K562 (cell line): ENCODE measurements at regions not wholly inside any gene's neighbourhood (a gene's known extent, or its start where the extent isn't known, plus 50 kb on each side); places are given as distances from the start of the nearest gene placed in this dataset.
A peak's percentile ranks its signal among the peaks of the same experiment; 100 is the strongest.

Source experiments
- ATAC-seq: fragments of 200-7000 bp; cut with Tn5 transposase; 3 replicates; pipeline ENCODE4 v1.9.1; 2020; ENCODE audit warnings: moderate library complexity
- BruUV-seq: library from RNA; stranded (reverse); fragments of 400-500 nt; replicated peaks from 2 replicates; lab custom pipeline; 2021; lab: Mats Ljungman, UMichigan
- CTCF ChIA-PET: fragments of 300-600 bp; formaldehyde crosslinking; extraction: SDS; loops from one replicate; lab custom pipeline; 2021; ENCODE audit warnings: low intra/inter-chr PET ratio; lab: Yijun Ruan, JAX
- POLR2A ChIA-PET: fragments of 300-600, 350-650 bp; sonication (Branson Sonifier 250); formaldehyde crosslinking; extraction: SDS; loops from one replicate; lab custom pipeline; 2021; ENCODE audit warnings: antibody characterized with exemption, inconsistent platforms; lab: Yijun Ruan, JAX
- DNase-seq, 4 experiments: peaks; one replicate each; pipeline versions ENCODE4 v3.0.0 to v3.0.0-alpha.2; 2011 to 2018; ENCODE audit warnings: low spot score in 3 of 4, mixed read lengths in 3 of 4; ENCODE audit errors: extremely low read depth in 1 of 4
- FAIRE-seq: peaks from 2 replicates; lab custom pipeline; 2011; peaks lifted over from hg19 to GRCh38; lab: Jason Lieb, UNC
- H2AFZ ChIP-seq: 2 replicates; pipeline ENCODE4 v1.6.0; 2011; ENCODE audit warnings: low read depth, low read length, control low read depth, inconsistent platforms
- H3K27ac ChIP-seq: fragments of 200-600 bp; 3 replicates; pipeline ENCODE4 v1.8.0; 2011; ENCODE audit warnings: low read depth, mild to moderate bottlenecking, control low read depth, inconsistent platforms, low read length, moderate library complexity, mixed read lengths; ENCODE audit errors: extremely low read depth
- H3K27me3 ChIP-seq, 2 experiments: fragments of 300-600 bp in 1 of 2; 2 replicates in 1 of 2; 3 replicates in 1 of 2; pipeline versions ENCODE4 v1.6.0 to v1.8.0; 2011; ENCODE audit warnings: inconsistent platforms in 2 of 2, low read length in 2 of 2, mild to moderate bottlenecking in 1 of 2, mixed read lengths in 1 of 2, moderate library complexity in 1 of 2; ENCODE audit not compliant: control insufficient read depth in 2 of 2, insufficient read depth in 2 of 2
- H3K36me3 ChIP-seq: fragments of 300-600 bp; 3 replicates; pipeline ENCODE4 v1.8.0; 2011; ENCODE audit warnings: mild to moderate bottlenecking, low read length, inconsistent platforms; ENCODE audit not compliant: control insufficient read depth, insufficient read depth
- H3K4me1 ChIP-seq, 2 experiments: fragments of 200-600 bp in 1 of 2; replicated peaks in 1 of 2; 2 replicates in 1 of 2; 3 replicates in 1 of 2; pipeline versions ENCODE4 v1.5.1 to v1.8.0; 2011; ENCODE audit warnings: inconsistent platforms in 2 of 2, low read length in 2 of 2, mild to moderate bottlenecking in 1 of 2, mixed read lengths in 1 of 2, moderate library complexity in 1 of 2; ENCODE audit not compliant: control insufficient read depth in 2 of 2, insufficient read depth in 2 of 2
- H3K4me2 ChIP-seq: 2 replicates; pipeline ENCODE4 v1.6.1; 2011; ENCODE audit warnings: low read length, control low read depth, inconsistent platforms, mixed read lengths; ENCODE audit not compliant: insufficient read depth
- H3K4me3 ChIP-seq: fragments of 200-600 bp; sonication (generic), shearing (Covaris generic); 2 replicates; pipeline ENCODE4 v1.5.1; 2016; ENCODE audit warnings: control low read depth, inconsistent platforms
- H3K79me2 ChIP-seq: fragments of 200-600 bp; 3 replicates; pipeline ENCODE4 v1.8.0; 2011; ENCODE audit warnings: low read length, inconsistent platforms; ENCODE audit not compliant: control insufficient read depth, insufficient read depth
- H3K9ac ChIP-seq, 2 experiments: 2 replicates each; pipeline versions ENCODE4 v1.6.0 to v1.6.1; 2011; ENCODE audit warnings: low read depth in 2 of 2, low read length in 2 of 2, control low read depth in 1 of 2, inconsistent platforms in 1 of 2, mild to moderate bottlenecking in 1 of 2, mixed read lengths in 1 of 2; ENCODE audit not compliant: insufficient read depth in 1 of 2
- H3K9me1 ChIP-seq: one replicate; pipeline ENCODE4 v1.6.0; 2011; ENCODE audit warnings: inconsistent platforms, mild to moderate bottlenecking, low read length, moderate library complexity; ENCODE audit not compliant: control insufficient read depth, insufficient read depth
- H3K9me3 ChIP-seq: replicated peaks from 2 replicates; pipeline ENCODE4 v1.5.1; 2011; ENCODE audit warnings: low read depth, low read length, inconsistent platforms; ENCODE audit not compliant: control insufficient read depth, insufficient read depth
- H4K20me1 ChIP-seq: replicated peaks from 2 replicates; pipeline ENCODE4 v1.6.1; 2011; ENCODE audit warnings: low read length, inconsistent platforms, mixed read lengths; ENCODE audit not compliant: control insufficient read depth, insufficient read depth
- ADNP ChIP-seq: fragments of 200-800 bp; sonication (Bioruptor generic); IDR thresholded peaks from 2 replicates; pipeline ENCODE4 v1.6.1; 2016; ENCODE audit warnings: missing genetic modification characterization, missing compliant biosample characterization
- FOXA3 ChIP-seq, 2 experiments: fragments of 450-650 bp in 1 of 2; sonication (generic) in 1 of 2; formaldehyde crosslinking; IDR thresholded peaks in 1 of 2; conservative IDR thresholded peaks in 1 of 2; 2 replicates each; pipeline versions ENCODE4 v1.4.0 to v1.8.0; 2020 to 2022; ENCODE audit warnings: mild to moderate bottlenecking in 2 of 2, missing genetic modification reagents in 1 of 2
- PHF20 ChIP-seq: fragments of 450-650 bp; IDR thresholded peaks from 2 replicates; pipeline ENCODE4 v1.6.1; 2018; ENCODE audit not compliant: partially characterized antibody
- RBFOX2 ChIP-seq: fragments of 200-400 bp; formaldehyde crosslinking; IDR thresholded peaks from 2 replicates; pipeline ENCODE4 v1.6.1; 2017; ENCODE audit warnings: low read depth, mild to moderate bottlenecking, low read length, moderate library complexity
- SNRNP70 ChIP-seq: fragments of 200-400 bp; formaldehyde crosslinking; optimal IDR thresholded peaks from 2 replicates; pipeline ENCODE3; 2017; ENCODE audit warnings: low read depth, low read length
- SPI1 ChIP-seq: IDR thresholded peaks from 2 replicates; pipeline ENCODE4 v1.6.1; 2011; ENCODE audit warnings: low read depth, low read length, control low read depth, borderline replicate concordance
- ZNF121 ChIP-seq: sonication (generic); formaldehyde crosslinking; conservative IDR thresholded peaks from 2 replicates; pipeline ENCODE4 v1.8.0; 2022; ENCODE audit warnings: missing genetic modification reagents
- ZNF41 ChIP-seq: fragments of 250-450 bp; sonication (Bioruptor Pico); conservative IDR thresholded peaks from 2 replicates; pipeline ENCODE4 v1.4.0; 2020; ENCODE audit warnings: mild to moderate bottlenecking
- WGBS: fragments of 100-300 bp; shearing (Covaris generic); methylation state at CpG from one replicate; pipeline ENCODE4 v1.1.6; 2016; ENCODE audit warnings: low coverage, mixed read lengths; ENCODE audit not compliant: insufficient coverage; ENCODE audit errors: missing lambda C conversion rate; 5-methylcytosine and 5-hydroxymethylcytosine counted together
- in situ Hi-C: fragments of 300-500 bp; cut with MboI; formaldehyde crosslinking; loops from 4 replicates; pipeline ENCODE4 v1.15.0; 2018; ENCODE audit warnings: inconsistent platforms, mixed read lengths
- intact Hi-C: fragments of 100-400 bp; cut with micrococcal nuclease; formaldehyde crosslinking; loops from 2 replicates; pipeline ENCODE4 v1.14.2; 2022

DNA sequence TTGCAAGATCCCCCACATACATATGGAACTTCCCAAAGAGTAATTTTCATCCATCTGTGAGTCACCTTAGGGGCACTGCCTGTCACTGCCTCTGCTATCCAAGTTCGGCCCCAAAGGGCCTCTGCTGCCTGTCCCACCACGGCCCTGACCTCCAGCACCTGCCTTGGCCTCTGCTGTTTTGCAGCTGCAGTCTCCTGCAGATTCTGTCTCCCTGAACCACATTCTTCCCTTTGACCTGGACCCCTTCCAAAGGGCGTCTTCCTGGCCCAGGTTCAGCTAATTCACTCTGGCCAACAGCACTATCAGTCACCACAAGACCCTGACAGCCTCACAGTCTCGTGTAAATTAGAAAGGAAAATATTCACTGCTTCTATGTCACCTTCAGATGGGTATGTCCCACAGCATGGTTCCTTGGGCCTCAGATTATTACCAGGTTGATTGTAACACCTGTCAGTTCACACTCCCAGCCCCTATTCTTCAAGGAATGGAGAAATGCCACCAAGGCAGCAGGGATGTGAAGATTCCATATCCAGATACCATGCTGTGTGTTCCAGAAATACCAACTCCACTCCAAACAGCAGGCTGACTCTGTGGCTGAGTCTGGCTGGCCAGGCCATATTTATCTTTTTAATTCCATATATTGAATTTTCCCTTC, 479.3 kb downstream of the ARHGEF28 start:
- Histone ChIP-seq H2AFZ (no peak overlapping the region), H3K9ac (no peak overlapping the region), H3K27me3 (no peaks in the 10 kb centered on the region), H3K4me2 (no peak overlapping the region), H3K27ac (no peak overlapping the region), H3K4me1 (no peaks in the 10 kb centered on the region), H3K9me1 (no peaks in the 10 kb centered on the region), H4K20me1 (no peaks in the 10 kb centered on the region), H3K4me3 (no peak overlapping the region), H3K9me3 (no peaks in the 10 kb centered on the region), H3K79me2 (no peaks in the 10 kb centered on the region), H3K36me3 (no peaks in the 10 kb centered on the region)
- FAIRE-seq (no peak), DNase-seq (no peak), ATAC-seq (no peak)
- POLR2A ChIA-PET: no interaction called here
- TF ChIP-seq RBFOX2 (no peak), ADNP (tag) (no peak)
- whole genome bisulfite sequencing: 4% methylated on average over 3 of the region's 4 CpGs
- intact Hi-C loops (no loop called here), in situ Hi-C loops (no loop called here)
- CTCF ChIA-PET: no interaction called here
- BruUV-seq: no TSS peak

DNA sequence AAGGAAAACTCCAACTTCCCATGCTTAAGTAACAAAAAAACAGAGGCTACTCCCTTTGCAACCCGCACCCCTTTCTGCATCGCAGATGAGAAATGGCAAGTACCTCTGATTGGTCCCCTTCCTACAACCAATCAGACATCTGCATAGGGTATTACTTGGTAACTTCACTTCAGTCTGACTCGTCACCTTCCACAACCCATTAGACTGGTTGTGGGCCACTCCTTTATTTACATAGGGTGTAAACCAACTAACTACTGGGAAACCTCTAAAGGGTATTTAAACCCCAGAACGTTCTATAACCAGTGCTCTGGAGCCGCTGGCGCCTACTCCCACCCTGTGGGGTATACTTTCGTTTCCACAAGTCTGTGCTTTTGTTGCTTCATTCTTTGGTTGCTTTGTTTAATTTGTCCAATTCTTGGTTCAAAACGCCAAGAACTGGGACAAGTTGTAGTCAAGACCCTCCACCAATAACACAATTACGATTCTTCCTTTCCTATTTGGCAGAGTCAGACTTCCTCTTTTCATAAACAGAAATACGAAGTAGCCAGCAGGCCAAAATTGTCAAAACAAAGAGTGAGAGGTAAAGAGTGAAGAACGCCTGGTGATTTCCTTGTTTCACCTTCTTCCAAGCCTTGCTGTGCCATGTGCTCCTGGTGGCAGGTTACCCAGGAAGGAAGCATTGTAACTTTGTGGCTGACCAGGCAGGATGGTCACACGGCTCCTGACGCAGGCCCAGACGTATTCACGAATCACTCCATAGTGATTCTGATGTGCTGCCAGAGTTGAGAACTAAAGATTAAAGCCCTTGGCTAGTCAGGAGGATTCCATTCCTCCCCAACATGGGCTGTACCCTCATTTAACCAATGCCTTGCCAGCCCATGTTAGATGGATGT, 477.4 kb downstream of the ARHGEF28 start:
- no peaks in the 10 kb centered on the region for H3K4me1 ChIP-seq
- WGBS: 1% methylated on average over 15 of the region's 15 CpGs
- H4K20me1 ChIP-seq: no peaks in the 10 kb centered on the region
- no peak for DNase-seq
- CTCF ChIA-PET: no interaction called here
- H2AFZ ChIP-seq: no peak overlapping the region
- no peak overlapping the region for H3K27ac ChIP-seq
- no peak for FAIRE-seq
- no TSS peak for BruUV-seq
- H3K4me3 ChIP-seq: no peak overlapping the region
- intact Hi-C loops (no loop called here), in situ Hi-C loops (no loop called here)
- TF ChIP-seq ZNF121 (CRISPR knock-in tag) (peak; percentile 38), SPI1 (peak; percentile 78; the same call in 1 of the 2 replicates), SNRNP70 (no peak), PHF20 (no peak), ZNF41 (CRISPR knock-in tag) (no peak), FOXA3 (CRISPR knock-in tag; conservative IDR thresholded peaks at IDR 0.05 in 1 of 2, IDR thresholded peaks at IDR 0.05 in 1 of 2) (peak in 1 of 2 experiments; percentile 65; a peak in 1 of 4 replicates)
- H3K79me2 ChIP-seq: no peaks in the 10 kb centered on the region
- no peak overlapping the region for H3K4me2 ChIP-seq
- no peaks in the 10 kb centered on the region for H3K36me3 ChIP-seq
- ATAC-seq: no peak
- no peak overlapping the region for H3K9ac ChIP-seq
- H3K27me3 ChIP-seq: no peaks in the 10 kb centered on the region
- no peaks in the 10 kb centered on the region for H3K9me1 ChIP-seq
- POLR2A ChIA-PET: no interaction called here
- H3K9me3 ChIP-seq: no peaks in the 10 kb centered on the region
